Caki2 (cell line): ENCODE measurements at regions not wholly inside any gene's neighbourhood (a gene's known extent, or its start where the extent isn't known, plus 50 kb on each side); places are given as distances from the start of the nearest gene placed in this dataset.

ENCODE experiments used
- DNase-seq: peaks from one replicate; pipeline ENCODE4 v3.0.0-alpha.2; 2015; ENCODE audit warnings: low read depth
- in situ Hi-C: cut with HindIII; loops from 2 replicates; pipeline ENCODE4 v1.10.0; 2016; ENCODE audit warnings: low sequenced_read_pairs, low pct_unique_long_range_greater_than_20kb, mixed read lengths

DNA sequence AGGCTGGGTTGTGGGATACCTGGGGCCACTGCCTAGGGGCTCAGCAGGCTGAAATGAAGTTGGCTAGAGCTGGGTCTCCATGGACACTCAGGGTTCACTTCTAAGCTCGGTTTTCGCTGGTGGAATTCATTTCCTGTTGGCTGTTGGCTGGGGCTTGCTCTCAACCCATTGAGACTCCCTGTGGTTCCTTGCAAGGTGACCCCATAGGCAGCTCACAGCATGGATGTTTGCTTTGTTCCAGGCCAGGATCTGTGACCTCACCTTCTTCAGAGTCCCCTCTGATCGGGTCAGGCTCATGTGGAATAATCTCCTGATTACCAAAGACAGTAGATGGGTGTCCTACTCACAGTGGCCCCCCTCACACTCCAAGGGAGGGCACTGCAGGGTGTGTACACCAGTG lies 229.3 kb downstream of the QKI start:
- in situ Hi-C loops, result no loop called here
- DNase-seq, result no peak

DNA sequence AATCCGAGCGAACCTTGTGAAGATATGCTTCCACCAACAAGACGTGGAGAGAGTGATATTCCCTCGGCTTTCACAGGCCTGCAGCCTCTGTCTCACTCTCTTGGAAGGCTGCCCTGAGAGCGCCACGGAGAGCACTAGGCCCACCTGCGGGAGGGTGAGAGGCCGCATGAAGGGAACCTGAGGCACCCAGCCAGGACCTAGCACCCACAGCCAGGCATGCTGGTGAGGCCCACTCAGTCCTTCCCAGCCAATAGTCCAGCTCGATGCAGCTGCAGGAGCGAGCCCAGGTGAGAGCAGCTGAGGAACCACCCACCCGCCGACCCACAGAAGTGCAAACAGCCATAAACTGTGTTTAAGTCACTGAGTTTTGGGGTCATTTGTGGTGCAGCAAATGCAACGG lies 227.2 kb downstream of the QKI start:
- DNase-seq, result no peak
- in situ Hi-C loops, result no loop called here

DNA sequence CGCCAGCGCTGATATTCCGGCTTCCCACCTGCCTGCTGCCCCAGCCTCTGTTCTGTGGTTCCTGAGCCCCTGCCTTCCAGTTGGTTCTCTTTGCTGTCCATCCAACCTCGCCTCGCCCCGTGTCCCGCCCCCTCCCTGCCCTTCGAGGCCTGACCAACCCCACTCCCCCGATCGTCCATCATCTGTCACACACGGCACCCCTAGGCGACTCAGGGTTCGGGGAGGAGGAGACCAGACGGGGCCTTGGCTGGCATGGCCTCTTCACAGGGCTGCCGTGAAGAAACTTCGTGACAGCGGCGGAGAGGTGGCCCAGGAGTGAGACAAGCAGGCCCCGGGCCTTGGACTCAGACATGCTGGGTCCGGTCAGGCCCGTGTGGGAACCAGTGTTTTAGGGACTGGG lies 226.1 kb downstream of the QKI start:
- no peak for DNase-seq
- in situ Hi-C loops, result no loop called here

DNA sequence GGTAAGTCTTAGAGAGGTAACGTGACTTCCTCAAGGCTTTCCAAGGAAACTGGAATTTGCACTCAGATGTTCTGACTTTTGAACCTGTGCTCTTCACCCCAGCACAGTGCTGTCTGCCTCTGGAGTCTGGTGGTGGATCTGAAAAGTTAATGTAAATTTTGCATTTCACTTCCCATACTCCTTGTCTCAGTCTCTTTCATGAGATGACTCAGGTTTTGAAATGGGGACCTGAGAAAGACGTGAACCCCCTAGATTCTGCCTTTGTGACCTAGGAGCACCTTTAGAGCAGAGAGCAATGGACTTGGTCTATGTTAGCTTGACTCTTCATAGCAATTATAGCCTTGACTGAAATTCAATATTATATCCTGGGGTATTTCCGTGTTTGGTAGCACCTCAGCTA lies 223.0 kb downstream of the QKI start:
- in situ Hi-C loops, result no loop called here
- DNase-seq, result no peak

DNA sequence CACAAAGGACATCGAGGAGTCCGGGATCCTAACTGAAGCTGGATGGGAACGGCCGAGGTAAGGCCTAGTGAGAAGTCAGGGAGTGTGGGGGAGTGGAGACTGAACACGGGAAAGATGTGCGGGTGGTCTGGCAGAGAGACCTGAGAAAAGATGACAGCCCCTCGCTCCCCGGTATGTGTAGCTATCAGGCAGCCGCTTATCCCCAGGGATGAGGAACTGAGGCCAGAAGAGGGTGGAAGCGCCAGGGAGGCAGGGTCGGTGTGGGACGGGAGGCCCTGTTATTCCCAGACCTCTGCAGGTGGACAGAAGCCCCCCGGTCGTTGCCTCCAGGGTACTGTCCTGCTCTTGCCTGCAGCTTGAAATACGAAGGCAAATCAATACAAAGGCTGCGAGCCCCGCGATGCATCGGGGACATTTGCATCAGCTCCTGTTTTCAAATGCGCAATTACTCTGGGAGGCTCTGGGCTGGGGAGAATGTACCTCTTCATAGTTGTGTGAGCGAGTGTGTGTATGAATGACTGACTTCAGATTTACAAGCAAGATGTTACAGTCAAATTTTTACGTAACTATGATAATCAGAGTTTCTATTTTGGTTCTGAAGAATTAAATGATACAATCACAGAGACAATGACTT lies 221.3 kb downstream of the QKI start:
- DNase-seq, result no peak
- in situ Hi-C loops, result no loop called here

DNA sequence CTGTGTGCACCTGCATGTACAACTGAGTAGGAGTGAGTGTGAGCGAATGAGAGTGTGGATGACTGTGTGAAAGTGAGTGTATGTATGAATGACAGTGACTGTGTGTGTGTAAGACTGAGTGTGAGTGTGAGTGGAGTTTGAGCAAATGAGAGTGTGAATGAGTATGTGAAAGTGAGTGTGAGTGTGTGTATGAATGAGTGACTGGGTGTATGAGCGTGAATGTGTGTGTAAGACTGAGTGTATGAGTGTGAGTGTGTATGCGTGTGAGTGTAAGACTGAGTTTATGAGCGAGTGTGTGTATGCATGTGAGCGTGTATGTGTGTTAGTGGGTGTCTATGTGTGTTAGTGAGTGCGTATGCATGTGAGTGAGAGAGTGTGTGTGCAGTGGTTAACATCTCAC lies 220.8 kb downstream of the QKI start:
- in situ Hi-C loops, result no loop called here

DNA sequence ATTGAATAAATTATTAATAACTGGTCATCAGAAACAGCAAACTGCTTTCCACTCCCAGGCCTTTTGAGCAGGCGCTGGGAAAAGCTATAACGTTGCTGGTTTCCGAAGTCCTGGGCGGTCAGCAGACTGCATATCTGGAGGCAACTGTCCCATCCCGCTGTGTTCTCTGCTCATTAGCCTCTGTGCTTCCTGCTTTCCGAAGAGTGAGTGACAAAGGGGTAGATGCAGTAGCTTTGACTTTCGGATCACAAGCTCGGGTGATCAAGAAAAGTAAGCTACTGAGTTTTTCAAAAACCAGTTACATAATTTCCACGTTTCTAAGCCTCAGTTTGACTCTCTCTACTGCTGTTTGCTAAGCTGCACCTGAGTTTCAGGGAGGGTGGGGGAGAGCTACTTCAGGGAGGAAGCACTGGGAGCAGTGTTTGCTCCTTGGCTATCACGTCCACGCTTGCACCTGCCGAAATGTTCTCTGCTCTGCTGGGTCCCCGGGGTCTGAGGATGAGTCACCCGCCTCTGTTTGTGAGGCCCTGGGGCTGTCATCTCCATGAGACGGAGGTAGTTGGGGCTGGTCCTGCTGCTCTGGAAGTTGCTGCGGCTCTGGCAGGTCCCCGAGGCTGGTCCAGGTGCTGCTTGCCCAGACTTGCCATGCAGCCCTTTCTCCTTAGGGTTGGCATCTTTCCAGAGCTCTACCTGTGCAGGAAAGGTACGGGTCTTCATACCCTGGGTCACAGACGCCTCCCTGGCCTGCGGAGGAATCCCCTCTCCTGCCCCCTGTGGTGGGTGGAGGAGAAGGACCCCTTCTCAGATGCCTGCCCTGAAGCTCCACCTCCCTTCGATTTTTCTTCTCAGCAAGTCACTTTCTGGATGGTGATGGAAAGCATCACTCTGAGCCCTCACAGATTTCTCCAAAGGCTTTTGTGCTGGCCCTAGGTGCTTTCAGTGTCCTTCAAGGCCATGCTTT lies 220.0 kb downstream of the QKI start:
- DNase-seq, result no peak
- in situ Hi-C loops, result no loop called here

More for the DNA sequence above, 220.8 kb downstream of the QKI start:
- no peak for DNase-seq

DNA sequence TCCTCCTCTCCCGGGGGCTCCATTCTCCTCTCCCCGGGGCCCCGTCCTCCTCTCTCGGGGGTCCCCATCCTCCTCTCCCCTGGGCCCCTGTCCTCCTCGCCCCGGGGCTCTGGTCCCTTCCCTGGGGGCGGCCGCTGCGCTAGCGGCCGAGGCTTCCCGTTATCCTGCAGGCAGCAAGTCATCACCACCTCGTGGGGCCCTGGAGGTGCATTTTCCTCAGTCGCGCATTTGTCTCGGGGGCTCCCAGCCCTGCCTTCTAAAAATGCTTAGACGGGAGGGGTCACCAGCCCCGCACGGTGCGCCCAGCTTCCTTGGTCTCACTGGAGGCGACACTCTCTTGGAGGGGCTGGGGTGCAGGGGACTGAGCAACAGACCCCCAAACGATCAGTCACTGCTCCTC lies 216.5 kb downstream of the QKI start:
- in situ Hi-C loops, result no loop called here
- no peak for DNase-seq

DNA sequence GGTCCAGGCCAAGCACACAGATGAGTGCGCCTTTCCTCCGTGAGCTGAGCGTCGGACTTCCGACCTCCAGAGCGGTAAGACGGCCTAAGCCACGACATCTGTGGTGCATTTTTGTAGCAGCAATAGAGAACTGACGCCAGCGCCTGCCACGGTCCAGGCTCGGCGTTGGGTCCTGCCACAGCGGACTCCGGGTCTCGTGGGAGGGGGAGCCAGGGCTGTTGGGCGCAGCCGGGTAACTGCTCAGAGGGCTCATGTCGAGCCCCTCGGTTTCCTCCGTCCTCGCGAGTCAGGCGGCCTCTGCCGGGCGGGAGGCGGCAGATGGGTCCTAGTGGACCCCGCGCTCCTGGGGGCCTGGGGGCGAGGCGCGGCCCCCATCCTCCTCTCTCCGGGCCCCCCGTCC lies 216.1 kb downstream of the QKI start:
- no peak for DNase-seq
- in situ Hi-C loops, result no loop called here

DNA sequence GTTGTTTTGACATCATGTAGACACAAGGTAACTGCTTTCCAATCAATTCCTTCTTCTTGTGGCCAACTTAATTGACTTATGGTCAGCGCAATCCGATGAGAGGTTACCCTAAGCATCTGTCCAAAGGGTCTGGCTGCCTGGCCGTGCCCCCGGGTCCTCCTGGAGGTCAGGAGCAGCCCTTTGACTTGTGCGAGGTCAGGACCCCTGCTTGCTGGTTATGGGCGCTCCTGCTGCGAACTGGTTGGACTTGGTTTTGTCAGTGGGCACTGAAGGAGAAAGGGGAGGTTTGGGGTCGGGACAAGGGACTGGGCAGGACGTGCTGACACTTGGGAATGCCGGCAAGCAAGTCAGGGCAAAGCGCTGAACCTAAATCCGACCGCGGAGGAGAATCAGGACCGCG lies 215.6 kb downstream of the QKI start:
- in situ Hi-C loops, result no loop called here
- DNase-seq, result no peak
